K562 (cell line): ENCODE measurements at regions not wholly inside any gene's neighbourhood (a gene's known extent, or its start where the extent isn't known, plus 50 kb on each side); places are given as distances from the start of the nearest gene placed in this dataset.

ENCODE experiments used
- BRF1 ChIP-seq: IDR thresholded peaks from 3 replicates; pipeline ENCODE4 v1.6.1; 2011; ENCODE audit warnings: borderline replicate concordance, mild to moderate bottlenecking; ENCODE audit not compliant: insufficient read length; ENCODE audit errors: extremely low read depth
- EGR1 ChIP-seq: fragments of 450-650 bp; conservative IDR thresholded peaks from 2 replicates; pipeline ENCODE4 v1.6.1; 2017; ENCODE audit warnings: mild to moderate bottlenecking
- FOXK1 ChIP-seq: sonication (generic); formaldehyde crosslinking; IDR thresholded peaks from 2 replicates; pipeline ENCODE4 v1.8.0; 2022; ENCODE audit warnings: missing genetic modification reagents, mild to moderate bottlenecking, borderline replicate concordance
- FOXK2 ChIP-seq, 2 experiments: fragments of 450-650 bp; IDR thresholded peaks in 1 of 2; conservative IDR thresholded peaks in 1 of 2; 2 replicates each; pipeline ENCODE4 v1.6.1; 2016; ENCODE audit warnings: low read depth in 2 of 2, mild to moderate bottlenecking in 1 of 2
- L3MBTL2 ChIP-seq: fragments of 450-650 bp; IDR thresholded peaks from 2 replicates; pipeline ENCODE4 v1.6.1; 2016; ENCODE audit warnings: mild to moderate bottlenecking, moderate library complexity
- MEF2A ChIP-seq: IDR thresholded peaks from 2 replicates; pipeline ENCODE4 v1.6.1; 2011; ENCODE audit warnings: low read depth, mild to moderate bottlenecking, low read length, moderate library complexity; ENCODE audit not compliant: control insufficient read depth
- NFRKB ChIP-seq: fragments of 450-650 bp; IDR thresholded peaks from 2 replicates; pipeline ENCODE4 v1.6.1; 2016; ENCODE audit warnings: low read depth
- PHB ChIP-seq: fragments of 250-450 bp; sonication (Bioruptor Pico); IDR thresholded peaks from 2 replicates; pipeline ENCODE4 v1.5.0; 2021
- PREB ChIP-seq: sonication (generic); formaldehyde crosslinking; IDR thresholded peaks from 2 replicates; pipeline ENCODE4 v1.8.1; 2023; ENCODE audit warnings: mild to moderate bottlenecking, missing genetic modification reagents
- SAP30 ChIP-seq: fragments of 200-600 bp; sonication (generic); IDR thresholded peaks from 2 replicates; pipeline ENCODE4 v1.6.1; 2012; ENCODE audit warnings: borderline replicate concordance, low read depth, mild to moderate bottlenecking, moderate library complexity, low read length, control low read depth, inconsistent platforms; ENCODE audit not compliant: insufficient read depth, poor library complexity, severe bottlenecking
- THRA ChIP-seq: fragments of 450-650 bp; IDR thresholded peaks from 2 replicates; pipeline ENCODE4 v1.6.1; 2017; ENCODE audit warnings: mild to moderate bottlenecking, moderate library complexity
- ZNF445 ChIP-seq: fragments of 250-450 bp; sonication (Bioruptor Pico); IDR thresholded peaks from 2 replicates; pipeline ENCODE4 v1.4.0; 2020; ENCODE audit warnings: low read depth, mild to moderate bottlenecking, moderate library complexity

GRCh38 chr16:85462714-85463611, 150.2 kb upstream of the GSE1 start (continued):
- no peak for TF ChIP-seq FOXK1
- no peak for TF ChIP-seq NFRKB
- no peak for TF ChIP-seq BRF1
- TF ChIP-seq THRA = no peak
- peak; percentile 96 for TF ChIP-seq L3MBTL2
- TF ChIP-seq PHB (CRISPR knock-in tag) = no peak
- peak; percentile 42; the same call in 1 of the 2 replicates for TF ChIP-seq EGR1
- no peak for TF ChIP-seq PREB
- no peak for TF ChIP-seq FOXK2 (conservative IDR thresholded peaks at IDR 0.05 in 1 of 2, IDR thresholded peaks at IDR 0.05 in 1 of 2; ENCODE audit: low read depth in 2 of 2)
- TF ChIP-seq ZNF445 = no peak
- no peak for TF ChIP-seq MEF2A
- peak; percentile 81 for TF ChIP-seq SAP30
